ENCODE measurements at regions not wholly inside any gene's neighbourhood (a gene's known extent, or its start where the extent isn't known, plus 50 kb on each side); places are given as distances from the start of the nearest gene placed in this dataset.

- TF ChIP-seq CTCF (IDR thresholded peaks at IDR 0.05 in 4 of 5, conservative IDR thresholded peaks at IDR 0.05 in 1 of 5): no peak
- no peak for TF ChIP-seq POLR2A (IDR thresholded peaks at IDR 0.05)
These were observed 97.9 kb upstream of the STEAP1B start for GRCh38 chr7:22597844-22598243.

Data from gastrocnemius medialis (tissue), 4 donors.